Neutrophil (primary cell): ENCODE measurements at regions not wholly inside any gene's neighbourhood (a gene's known extent, or its start where the extent isn't known, plus 50 kb on each side); places are given as distances from the start of the nearest gene placed in this dataset.

ENCODE experiments used
- H3K27ac ChIP-seq: fragments of 200-600 bp; sonication (generic); 2 replicates; pipeline ENCODE4 v1.5.1; 2016; ENCODE audit warnings: mild to moderate bottlenecking, moderate library complexity
- H3K27me3 ChIP-seq: fragments of 200-600 bp; sonication (generic); 2 replicates; pipeline ENCODE4 v1.6.0; 2016; ENCODE audit warnings: mild to moderate bottlenecking
- H3K36me3 ChIP-seq: fragments of 200-600 bp; sonication (generic); 2 replicates; pipeline ENCODE4 v1.5.1; 2017
- H3K4me1 ChIP-seq, 2 experiments: fragments of 200-600 bp in 1 of 2; sonication (generic) in 1 of 2; 1 replicate in 1 of 2; 2 replicates in 1 of 2; pipeline versions ENCODE4 v1.5.1 to v1.6.1; 2013 to 2016; ENCODE audit warnings: low read depth in 1 of 2, low read length in 1 of 2, mild to moderate bottlenecking in 1 of 2, moderate library complexity in 1 of 2; ENCODE audit not compliant: control insufficient read depth in 1 of 2, insufficient read depth in 1 of 2
- H3K4me3 ChIP-seq, 2 experiments: fragments of 200-600 bp in 1 of 2; sonication (generic) in 1 of 2; 1 replicate in 1 of 2; 2 replicates in 1 of 2; pipeline ENCODE4 v1.5.1; 2013 to 2016; ENCODE audit warnings: low read depth in 1 of 2, low read length in 1 of 2, mild to moderate bottlenecking in 1 of 2, moderate library complexity in 1 of 2
- H3K9me3 ChIP-seq: fragments of 200-600 bp; sonication (generic); 2 replicates; pipeline ENCODE4 v1.5.1; 2016
- CTCF ChIP-seq: fragments of 200-600 bp; sonication (generic); IDR thresholded peaks from 2 replicates; pipeline ENCODE4 v1.5.1; 2016; ENCODE audit warnings: antibody characterized with exemption

DNA sequence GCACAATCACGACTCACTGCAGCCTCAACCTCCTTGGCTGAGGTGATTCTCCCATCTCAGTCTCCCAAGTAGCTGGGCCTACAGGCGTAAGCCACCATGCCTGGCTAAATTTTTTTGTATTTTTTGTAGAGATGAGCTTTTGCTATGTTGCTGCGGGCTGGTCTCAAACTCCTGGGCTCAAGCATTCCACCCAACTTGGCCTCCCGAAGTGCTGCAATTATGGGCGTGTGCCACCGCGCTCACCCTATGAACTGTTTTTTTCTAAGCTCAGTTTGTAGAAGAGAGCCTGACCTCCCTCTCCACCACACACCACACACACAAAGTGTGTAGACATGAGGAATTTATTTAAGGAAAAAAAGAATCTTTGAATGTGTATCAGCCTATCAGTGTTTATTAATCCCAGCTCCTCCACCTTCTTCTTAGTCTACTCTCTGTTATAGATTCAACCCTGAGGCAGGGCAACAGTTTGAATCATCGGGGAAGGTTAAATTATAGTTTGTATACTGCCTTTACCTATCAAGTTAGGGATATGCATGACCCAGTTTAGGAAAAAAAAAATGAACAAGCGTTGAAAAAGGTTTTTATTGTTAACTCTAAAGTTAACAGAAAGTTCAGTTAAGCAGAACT lies 74.1 kb downstream of the PLEKHG1 start:
- H3K27me3 ChIP-seq: peaks cover 18% of the 10 kb centered on the region
- TF ChIP-seq CTCF: no peak
- no peaks in the 10 kb centered on the region for H3K36me3 ChIP-seq
- H3K27ac ChIP-seq: no peak overlapping the region
- H3K4me1 ChIP-seq: no peaks in the 10 kb centered on the region
- H3K4me3 ChIP-seq: no peak overlapping the region
- H3K9me3 ChIP-seq: no peaks in the 10 kb centered on the region

DNA sequence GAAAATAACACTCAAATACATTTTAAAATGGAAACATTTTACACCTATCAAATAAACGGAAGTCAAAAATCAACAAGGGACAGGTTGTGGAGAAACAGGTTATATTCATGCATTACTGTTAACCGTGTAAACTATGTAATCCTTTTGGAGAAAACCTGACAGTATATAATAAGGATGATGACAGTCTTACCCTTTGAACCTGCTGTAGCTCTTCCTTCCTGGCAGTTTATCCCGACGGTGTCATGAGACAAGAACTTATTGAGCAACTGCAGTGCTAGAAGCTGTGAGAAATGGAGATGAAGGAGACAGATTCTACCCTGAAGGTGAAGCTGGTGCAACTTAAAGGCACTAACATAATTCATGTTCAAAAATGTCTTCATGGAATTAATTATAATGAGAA lies 76.7 kb downstream of the PLEKHG1 start:
- H3K27me3 ChIP-seq: peaks cover 23% of the 10 kb centered on the region
- no peak for TF ChIP-seq CTCF
- H3K27ac ChIP-seq: no peak overlapping the region
- no peaks in the 10 kb centered on the region for H3K4me1 ChIP-seq
- H3K9me3 ChIP-seq: no peaks in the 10 kb centered on the region
- no peaks in the 10 kb centered on the region for H3K36me3 ChIP-seq
- no peak overlapping the region for H3K4me3 ChIP-seq

DNA sequence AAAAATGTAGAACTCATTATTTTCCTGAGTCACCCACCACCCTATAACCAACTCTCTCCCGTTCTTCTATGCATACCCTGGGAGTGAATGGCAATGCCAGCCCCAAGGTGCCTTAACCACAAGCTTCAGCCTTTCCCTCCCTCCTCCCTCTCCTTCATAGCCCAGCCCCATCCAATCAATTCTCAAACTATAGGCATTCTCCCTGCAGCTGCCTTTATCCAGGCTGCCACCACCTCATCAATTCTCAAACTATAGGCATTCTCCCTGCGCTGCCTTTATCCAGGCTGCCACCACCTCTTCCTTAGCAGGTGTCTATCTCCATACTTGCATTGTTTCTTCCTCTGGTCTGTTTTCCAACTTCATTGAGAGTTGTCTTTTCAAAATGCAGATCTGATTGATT lies 77.1 kb downstream of the PLEKHG1 start:
- Histone ChIP-seq H3K9me3 (no peaks in the 10 kb centered on the region), H3K4me1 (no peaks in the 10 kb centered on the region), H3K36me3 (no peaks in the 10 kb centered on the region), H3K4me3 (no peak overlapping the region), H3K27me3 (peaks cover 21% of the 10 kb centered on the region), H3K27ac (no peak overlapping the region)
- TF ChIP-seq CTCF: no peak

DNA sequence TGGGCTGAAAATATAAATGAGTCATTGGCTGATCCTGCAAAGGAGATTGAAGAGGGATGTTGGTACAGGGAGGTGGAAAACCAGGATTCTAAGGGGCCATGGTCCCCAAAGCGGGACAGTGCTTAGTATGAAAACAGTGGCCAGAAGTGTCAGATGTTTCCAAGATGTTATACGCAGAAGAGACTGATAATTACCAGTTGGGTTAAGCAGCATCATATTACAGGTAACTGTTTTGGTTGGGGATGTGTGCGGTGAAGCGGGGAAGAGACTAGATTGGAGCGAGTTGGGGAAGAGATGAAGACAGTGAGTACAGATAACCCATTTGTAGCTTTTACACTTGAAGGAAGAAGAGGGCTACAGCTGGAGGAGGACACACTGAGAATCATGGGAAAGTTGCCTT lies 80.8 kb downstream of the PLEKHG1 start:
- Histone ChIP-seq H3K27me3 (peaks cover 26% of the 10 kb centered on the region), H3K9me3 (no peaks in the 10 kb centered on the region), H3K36me3 (no peaks in the 10 kb centered on the region), H3K27ac (no peak overlapping the region), H3K4me1 (peaks cover 11 to 23% of the 10 kb centered on the region in 2 experiments), H3K4me3 (no peak overlapping the region)
- TF ChIP-seq CTCF: no peak

DNA sequence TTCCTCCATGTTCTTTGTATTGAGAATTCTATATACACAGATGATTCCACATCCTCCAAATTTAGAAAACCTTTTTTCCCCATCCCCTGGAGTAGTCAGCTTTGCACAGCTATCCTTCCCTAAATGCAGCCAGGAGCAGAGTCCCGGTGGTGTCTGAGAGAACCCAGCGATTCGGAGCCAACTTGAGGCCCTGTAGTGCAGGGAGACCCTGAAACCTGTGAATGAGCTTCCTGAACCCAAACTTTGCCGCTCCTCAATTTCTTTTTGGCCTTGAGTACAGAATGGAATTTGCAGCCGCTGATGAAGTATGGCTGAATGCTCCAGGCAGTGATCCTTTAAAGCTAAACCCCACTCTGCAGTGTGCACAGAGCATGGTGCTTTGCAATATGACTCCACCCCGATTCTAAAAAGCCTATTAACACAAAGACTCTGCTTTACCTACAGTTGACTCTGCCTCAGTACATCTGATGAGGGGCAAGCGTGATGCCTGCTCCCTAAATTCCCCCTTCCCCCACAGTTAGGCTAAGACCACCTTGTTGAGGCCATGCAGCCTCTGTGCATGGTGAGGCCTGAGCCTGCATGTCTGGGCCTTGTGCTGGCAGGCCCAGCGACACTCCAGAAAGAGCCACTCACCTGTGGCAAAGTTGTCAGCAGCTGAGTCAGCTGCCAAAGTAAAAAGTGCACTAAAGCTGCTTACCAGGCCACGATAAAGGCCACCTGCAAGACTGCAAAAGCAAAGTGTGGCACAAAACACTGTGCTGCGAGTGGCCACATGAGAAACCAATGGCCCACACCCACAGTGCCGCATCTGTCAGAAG lies 82.1 kb downstream of the PLEKHG1 start:
- H3K27ac ChIP-seq: no peak overlapping the region

More for the DNA sequence above, 82.1 kb downstream of the PLEKHG1 start:
- no peak for TF ChIP-seq CTCF
- Histone ChIP-seq H3K9me3 (no peaks in the 10 kb centered on the region), H3K4me1 (peaks cover 11 to 23% of the 10 kb centered on the region in 2 experiments), H3K36me3 (no peaks in the 10 kb centered on the region), H3K27me3 (peaks cover 22% of the 10 kb centered on the region), H3K4me3 (no peak overlapping the region)
